ENCODE measurements at regions not wholly inside any gene's neighbourhood (a gene's known extent, or its start where the extent isn't known, plus 50 kb on each side); places are given as distances from the start of the nearest gene placed in this dataset.
A peak's percentile ranks its signal among the peaks of the same experiment; 100 is the strongest.

DNA sequence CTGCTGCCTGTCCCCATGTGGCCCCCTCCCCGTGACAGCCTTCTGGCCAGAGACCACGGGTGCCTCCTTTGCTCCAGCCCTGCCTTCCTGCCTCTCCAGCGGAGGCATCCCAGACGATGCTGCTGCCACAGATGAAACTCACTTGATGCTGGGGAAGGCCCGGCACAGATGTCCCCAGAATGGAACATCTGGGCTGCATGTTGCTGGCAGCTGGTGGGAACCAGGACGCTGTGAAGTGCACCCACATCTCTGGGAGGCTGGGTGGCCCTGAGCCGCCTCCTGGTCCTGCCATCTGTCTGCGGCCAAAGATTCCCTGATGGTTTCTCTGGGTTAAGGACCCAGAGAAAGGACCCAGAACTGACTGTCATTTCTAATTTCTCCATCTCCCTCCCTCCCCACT, 51.9 kb upstream of the PTPRS start (continued):
- TF ChIP-seq ZFPM2 (CRISPR knock-in tag; IDR thresholded peaks at IDR 0.05): no peak
- TF ChIP-seq, protein P1, sequence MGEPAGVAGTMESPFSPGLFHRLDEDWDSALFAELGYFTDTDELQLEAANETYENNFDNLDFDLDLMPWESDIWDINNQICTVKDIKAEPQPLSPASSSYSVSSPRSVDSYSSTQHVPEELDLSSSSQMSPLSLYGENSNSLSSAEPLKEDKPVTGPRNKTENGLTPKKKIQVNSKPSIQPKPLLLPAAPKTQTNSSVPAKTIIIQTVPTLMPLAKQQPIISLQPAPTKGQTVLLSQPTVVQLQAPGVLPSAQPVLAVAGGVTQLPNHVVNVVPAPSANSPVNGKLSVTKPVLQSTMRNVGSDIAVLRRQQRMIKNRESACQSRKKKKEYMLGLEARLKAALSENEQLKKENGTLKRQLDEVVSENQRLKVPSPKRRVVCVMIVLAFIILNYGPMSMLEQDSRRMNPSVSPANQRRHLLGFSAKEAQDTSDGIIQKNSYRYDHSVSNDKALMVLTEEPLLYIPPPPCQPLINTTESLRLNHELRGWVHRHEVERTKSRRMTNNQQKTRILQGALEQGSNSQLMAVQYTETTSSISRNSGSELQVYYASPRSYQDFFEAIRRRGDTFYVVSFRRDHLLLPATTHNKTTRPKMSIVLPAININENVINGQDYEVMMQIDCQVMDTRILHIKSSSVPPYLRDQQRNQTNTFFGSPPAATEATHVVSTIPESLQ (CRISPR knock-in tag; IDR thresholded peaks at IDR 0.05): no peak
- TF ChIP-seq, protein P2, sequence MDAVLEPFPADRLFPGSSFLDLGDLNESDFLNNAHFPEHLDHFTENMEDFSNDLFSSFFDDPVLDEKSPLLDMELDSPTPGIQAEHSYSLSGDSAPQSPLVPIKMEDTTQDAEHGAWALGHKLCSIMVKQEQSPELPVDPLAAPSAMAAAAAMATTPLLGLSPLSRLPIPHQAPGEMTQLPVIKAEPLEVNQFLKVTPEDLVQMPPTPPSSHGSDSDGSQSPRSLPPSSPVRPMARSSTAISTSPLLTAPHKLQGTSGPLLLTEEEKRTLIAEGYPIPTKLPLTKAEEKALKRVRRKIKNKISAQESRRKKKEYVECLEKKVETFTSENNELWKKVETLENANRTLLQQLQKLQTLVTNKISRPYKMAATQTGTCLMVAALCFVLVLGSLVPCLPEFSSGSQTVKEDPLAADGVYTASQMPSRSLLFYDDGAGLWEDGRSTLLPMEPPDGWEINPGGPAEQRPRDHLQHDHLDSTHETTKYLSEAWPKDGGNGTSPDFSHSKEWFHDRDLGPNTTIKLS (IDR thresholded peaks at IDR 0.05; ENCODE audit: borderline replicate concordance, low read depth): no peak

DNA sequence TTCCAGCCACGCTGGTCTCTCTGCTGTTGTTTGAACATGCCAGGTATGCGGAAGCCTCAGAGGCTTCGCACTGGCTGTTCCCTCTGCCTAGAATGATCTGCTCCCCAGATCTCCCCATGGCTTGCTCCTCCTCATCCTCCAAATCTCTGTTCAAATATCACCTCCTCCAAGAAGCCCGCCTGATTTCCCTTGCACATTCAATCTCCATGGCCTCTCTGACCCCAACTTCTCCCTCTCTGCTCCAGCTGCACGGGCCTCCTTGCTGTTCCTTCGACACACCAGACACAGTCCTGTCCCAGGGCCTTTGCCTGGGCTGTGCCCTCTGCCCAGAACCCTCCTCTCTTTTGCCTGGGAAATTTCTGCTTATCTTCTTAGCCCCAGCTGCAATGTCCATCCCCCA, 52.5 kb upstream of the PTPRS start:
- intact Hi-C loops (cut with micrococcal nuclease): no loop called here
- no peak overlapping the region for H3K4me3 ChIP-seq
- H3K4me2 ChIP-seq (ENCODE audit: insufficient read depth, low read length): no peak overlapping the region
- no peaks in the 10 kb centered on the region for H3K36me3 ChIP-seq (ENCODE audit: control insufficient read depth, insufficient read depth, low read length)
- no peaks in the 10 kb centered on the region for H3K9me3 ChIP-seq (replicated peaks; ENCODE audit: control insufficient read depth, insufficient read depth, low read depth, low read length)
- no peaks in the 10 kb centered on the region for H3K9me1 ChIP-seq (ENCODE audit: control insufficient read depth, insufficient read depth, low read length)
- DNase-seq (ENCODE audit: extremely low read depth in 1 of 4, low spot score in 3 of 4): no peak
- ChIA-PET CTCF (ENCODE audit: low intra/inter-chr PET ratio) (no interaction called here), POLR2A (interaction anchor here (0.7 kb wide), 1 partner anchor 41 kb away, joined by 4 read pairs; no protein-coding TSS in a partner anchor)
- no peak for ATAC-seq
- H4K20me1 ChIP-seq (replicated peaks; ENCODE audit: control insufficient read depth, insufficient read depth, low read length): peaks cover 7% of the 10 kb centered on the region
- H3K27ac ChIP-seq (ENCODE audit: extremely low read depth, low read depth, low read length): no peak overlapping the region
- H3K9ac ChIP-seq (ENCODE audit: insufficient read depth in 1 of 2, low read depth in 2 of 2, low read length in 2 of 2): no peak overlapping the region; a peak in 1 of 4 replicates
- H3K4me1 ChIP-seq (replicated peaks in 1 of 2; ENCODE audit: control insufficient read depth in 2 of 2, insufficient read depth in 2 of 2, low read length in 2 of 2): no peaks in the 10 kb centered on the region; a peak in 2 of 5 replicates
- no peaks in the 10 kb centered on the region for H3K79me2 ChIP-seq (ENCODE audit: control insufficient read depth, insufficient read depth, low read length)
- no peak overlapping the region for H2AFZ ChIP-seq (ENCODE audit: low read depth, low read length)
- no TSS peak for BruUV-seq (replicated peaks)
- 9% methylated on average over 6 of the region's 6 CpGs for WGBS (ENCODE audit: insufficient coverage, low coverage, missing lambda C conversion rate)
- FAIRE-seq: no peak
- in situ Hi-C loops (cut with MboI): no loop called here
- peaks cover 4 to 6% of the 10 kb centered on the region in 2 experiments; a peak in 2 of 5 replicates for H3K27me3 ChIP-seq (ENCODE audit: control insufficient read depth in 2 of 2, insufficient read depth in 2 of 2, low read length in 2 of 2)
- TF ChIP-seq SMARCA4 (IDR thresholded peaks at IDR 0.05) (no peak), SMARCA5 (IDR thresholded peaks at IDR 0.05) (0 out of 2 replicates have a peak, but pooled peaks have one; percentile 71), PHF8 (IDR thresholded peaks at IDR 0.05; ENCODE audit: borderline replicate concordance, low read length) (no peak), CREM (IDR thresholded peaks at IDR 0.05; ENCODE audit: low read depth) (no peak), SP2 (IDR thresholded peaks at IDR 0.05; ENCODE audit: extremely low read depth, low read depth, low read length, poor library complexity, severe bottlenecking) (no peak), SP1 (CRISPR knock-in tag; IDR thresholded peaks at IDR 0.05) (no peak), TCF7L2 (IDR thresholded peaks at IDR 0.05; ENCODE audit: low read depth, low read length) (no peak), RNF2 (IDR thresholded peaks at IDR 0.05) (no peak)
- TF ChIP-seq, protein P3, sequence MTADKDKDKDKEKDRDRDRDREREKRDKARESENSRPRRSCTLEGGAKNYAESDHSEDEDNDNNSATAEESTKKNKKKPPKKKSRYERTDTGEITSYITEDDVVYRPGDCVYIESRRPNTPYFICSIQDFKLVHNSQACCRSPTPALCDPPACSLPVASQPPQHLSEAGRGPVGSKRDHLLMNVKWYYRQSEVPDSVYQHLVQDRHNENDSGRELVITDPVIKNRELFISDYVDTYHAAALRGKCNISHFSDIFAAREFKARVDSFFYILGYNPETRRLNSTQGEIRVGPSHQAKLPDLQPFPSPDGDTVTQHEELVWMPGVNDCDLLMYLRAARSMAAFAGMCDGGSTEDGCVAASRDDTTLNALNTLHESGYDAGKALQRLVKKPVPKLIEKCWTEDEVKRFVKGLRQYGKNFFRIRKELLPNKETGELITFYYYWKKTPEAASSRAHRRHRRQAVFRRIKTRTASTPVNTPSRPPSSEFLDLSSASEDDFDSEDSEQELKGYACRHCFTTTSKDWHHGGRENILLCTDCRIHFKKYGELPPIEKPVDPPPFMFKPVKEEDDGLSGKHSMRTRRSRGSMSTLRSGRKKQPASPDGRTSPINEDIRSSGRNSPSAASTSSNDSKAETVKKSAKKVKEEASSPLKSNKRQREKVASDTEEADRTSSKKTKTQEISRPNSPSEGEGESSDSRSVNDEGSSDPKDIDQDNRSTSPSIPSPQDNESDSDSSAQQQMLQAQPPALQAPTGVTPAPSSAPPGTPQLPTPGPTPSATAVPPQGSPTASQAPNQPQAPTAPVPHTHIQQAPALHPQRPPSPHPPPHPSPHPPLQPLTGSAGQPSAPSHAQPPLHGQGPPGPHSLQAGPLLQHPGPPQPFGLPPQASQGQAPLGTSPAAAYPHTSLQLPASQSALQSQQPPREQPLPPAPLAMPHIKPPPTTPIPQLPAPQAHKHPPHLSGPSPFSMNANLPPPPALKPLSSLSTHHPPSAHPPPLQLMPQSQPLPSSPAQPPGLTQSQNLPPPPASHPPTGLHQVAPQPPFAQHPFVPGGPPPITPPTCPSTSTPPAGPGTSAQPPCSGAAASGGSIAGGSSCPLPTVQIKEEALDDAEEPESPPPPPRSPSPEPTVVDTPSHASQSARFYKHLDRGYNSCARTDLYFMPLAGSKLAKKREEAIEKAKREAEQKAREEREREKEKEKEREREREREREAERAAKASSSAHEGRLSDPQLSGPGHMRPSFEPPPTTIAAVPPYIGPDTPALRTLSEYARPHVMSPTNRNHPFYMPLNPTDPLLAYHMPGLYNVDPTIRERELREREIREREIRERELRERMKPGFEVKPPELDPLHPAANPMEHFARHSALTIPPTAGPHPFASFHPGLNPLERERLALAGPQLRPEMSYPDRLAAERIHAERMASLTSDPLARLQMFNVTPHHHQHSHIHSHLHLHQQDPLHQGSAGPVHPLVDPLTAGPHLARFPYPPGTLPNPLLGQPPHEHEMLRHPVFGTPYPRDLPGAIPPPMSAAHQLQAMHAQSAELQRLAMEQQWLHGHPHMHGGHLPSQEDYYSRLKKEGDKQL (CRISPR knock-in tag; IDR thresholded peaks at IDR 0.05; ENCODE audit: borderline replicate concordance): no peak

Measured in K562 (cell line).